ENCODE measurements at regions not wholly inside any gene's neighbourhood (a gene's known extent, or its start where the extent isn't known, plus 50 kb on each side); places are given as distances from the start of the nearest gene placed in this dataset.
"Not testable (repeated sequence)": the region's sequence is repeated elsewhere in the genome, so short reads cannot be mapped to it uniquely, and the experiment has no call there.

DNA sequence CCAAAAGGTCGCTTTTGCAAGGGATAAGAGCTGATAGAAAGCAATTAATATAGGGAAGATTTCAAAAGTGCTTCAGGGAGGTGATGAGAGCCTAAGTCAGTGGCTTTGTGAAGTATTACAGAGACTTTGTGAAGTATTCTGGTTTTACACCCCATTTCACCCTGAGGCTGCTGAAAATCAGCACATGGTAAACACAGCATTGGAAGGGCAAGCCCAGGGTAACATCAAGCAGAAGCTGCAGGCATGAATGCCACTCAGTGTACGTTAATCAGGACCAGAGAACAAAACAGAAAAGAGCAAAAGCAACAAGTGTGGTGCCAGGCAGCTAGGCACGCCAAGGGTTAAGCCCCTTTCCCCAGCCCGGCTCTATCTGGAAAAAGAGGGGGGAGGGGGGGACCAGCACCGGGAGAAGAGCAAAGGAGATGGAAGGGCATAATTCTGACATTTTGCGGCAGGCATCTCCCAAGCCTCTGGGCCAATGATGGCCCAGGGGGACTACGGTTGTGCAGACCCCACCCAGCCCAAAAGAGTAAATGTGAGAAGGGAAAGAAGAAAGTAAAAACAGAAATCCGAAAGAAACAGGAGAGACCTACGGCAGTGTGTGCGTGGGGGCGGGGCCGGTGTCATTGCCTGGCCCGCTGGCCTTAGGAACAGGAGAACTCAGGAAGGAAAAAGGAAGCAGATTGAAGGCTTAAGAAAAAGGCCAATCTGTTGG lies 58.9 kb downstream of the DHRS2 start:
- no peak for DNase-seq

DNA sequence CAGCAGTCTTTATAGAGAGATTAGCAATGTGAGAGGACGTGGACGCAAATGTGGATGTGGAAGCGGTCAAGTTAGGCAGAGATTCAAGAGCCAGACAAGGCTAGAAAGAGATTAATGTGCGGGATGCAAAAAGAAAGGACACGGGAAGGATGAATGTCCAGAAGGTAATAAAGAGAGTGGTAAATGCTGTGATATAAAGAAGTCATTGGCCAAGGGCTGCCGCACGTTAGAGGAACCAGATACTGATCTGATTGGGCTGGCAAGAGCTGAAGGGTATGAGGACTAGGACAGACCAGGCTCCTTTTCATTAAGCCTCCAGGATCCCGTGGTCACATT lies 59.5 kb downstream of the DHRS2 start:
- no peak for DNase-seq

- DNase-seq = no peak
These were observed 60.6 kb downstream of the DHRS2 start for GRCh38 chr14:23696701-23697239.

DNA sequence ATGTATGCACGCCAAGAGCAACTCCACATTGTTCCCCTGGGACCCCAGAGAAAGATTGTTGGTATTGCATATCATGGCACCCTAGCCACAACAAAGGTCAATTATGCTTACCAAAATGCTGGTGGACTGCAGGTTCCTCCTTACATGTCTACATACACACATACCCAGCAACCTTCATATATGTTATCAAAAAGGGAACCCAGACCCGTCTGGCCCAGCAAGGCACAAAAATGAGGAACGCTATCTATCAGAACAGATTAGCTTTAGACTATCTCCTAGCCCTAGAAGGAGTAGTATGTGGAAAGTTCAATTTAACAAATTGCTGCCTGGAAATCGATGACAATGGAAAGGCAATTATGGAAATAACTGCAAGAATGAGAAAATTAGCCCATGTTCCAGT lies 61.5 kb downstream of the DHRS2 start:
- no peak for DNase-seq

- DNase-seq = no peak
These were observed 66.7 kb downstream of the DHRS2 start for GRCh38 chr14:23702656-23703426.

GRCh38 chr14:23704890-23705289 lies 68.7 kb downstream of the DHRS2 start:
- peak; percentile 2 for DNase-seq

DNA sequence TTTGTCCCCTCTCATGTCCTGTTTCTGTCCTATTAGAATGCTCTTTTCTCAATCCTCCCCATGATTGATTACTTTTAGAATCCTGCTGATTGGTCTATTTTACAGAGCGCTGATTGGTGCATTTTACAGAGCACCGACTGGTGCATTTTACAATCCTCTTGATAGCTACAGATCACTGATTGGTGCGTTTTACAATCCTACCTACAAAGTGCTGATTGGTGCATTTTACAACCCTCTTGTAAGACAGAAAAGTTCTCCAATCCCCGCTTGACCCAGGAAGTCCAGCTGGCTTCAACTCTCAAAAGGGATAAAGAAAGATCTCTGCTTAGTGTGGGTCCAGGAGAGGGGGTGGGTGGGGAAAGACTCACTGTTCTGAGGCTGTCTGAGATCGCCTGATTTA lies 71.3 kb downstream of the DHRS2 start:
- no peak for DNase-seq

DNA sequence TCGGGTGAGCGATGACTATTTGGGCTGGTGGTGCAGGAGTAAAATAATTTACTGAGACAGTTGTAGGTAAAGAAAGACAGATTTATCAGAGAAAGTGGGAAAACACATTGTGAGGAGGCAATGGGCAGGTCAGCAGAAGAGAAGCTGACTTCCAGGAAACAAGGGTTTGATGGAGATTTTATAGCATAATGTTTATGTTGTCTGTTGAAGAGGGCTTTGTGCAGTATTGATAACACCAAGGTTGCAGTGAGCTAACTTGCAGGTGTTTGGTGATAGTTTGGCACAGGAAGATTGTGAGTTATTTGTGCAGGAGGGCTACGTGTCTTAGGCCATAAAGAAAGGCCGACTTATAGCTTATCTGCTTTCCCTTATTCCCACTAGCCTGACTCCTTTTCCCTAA lies 72.2 kb downstream of the DHRS2 start:
- no peak for DNase-seq

- no peak for DNase-seq
These were observed 73.8 kb downstream of the DHRS2 start for GRCh38 chr14:23709923-23710322.

GRCh38 chr14:23712287-23712686 lies 76.1 kb downstream of the DHRS2 start:
- no peak for DNase-seq

DNA sequence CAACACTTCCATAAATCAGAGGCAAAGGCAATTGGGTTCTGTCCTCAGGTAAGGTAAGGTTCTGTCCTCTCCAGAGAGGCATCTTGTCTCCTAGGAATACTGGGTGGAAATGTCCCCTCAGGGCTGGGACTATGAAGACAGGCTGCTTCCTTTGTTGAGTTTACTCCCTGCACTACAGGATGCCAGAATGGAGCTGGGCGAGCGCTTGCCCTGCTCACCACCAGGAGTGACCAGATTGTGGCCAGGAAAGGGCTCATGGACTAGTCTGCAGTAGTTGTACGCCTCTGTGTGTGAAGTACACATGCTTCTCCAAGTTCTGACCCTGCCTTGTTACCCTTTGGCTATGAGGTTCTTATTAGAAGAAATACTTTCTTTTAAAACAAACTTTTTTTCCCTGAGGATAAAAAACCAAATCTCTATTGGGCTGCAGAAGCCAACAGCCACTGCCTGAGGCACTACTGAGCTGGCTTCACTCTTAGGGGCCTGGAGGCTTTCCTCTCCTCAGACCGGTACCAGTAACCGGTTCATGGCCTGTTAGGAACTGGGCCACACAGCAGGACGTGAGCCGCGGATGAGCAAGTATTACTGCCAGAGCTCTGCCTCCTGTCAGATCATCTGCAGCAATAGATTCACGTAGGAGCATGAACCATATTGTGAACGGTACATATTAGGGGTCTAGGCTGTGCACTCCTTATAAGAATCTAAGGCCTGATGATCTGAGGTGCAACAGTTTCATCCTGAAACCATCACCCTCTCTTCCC lies 83.2 kb downstream of the DHRS2 start:
- DNase-seq = no peak

DNA sequence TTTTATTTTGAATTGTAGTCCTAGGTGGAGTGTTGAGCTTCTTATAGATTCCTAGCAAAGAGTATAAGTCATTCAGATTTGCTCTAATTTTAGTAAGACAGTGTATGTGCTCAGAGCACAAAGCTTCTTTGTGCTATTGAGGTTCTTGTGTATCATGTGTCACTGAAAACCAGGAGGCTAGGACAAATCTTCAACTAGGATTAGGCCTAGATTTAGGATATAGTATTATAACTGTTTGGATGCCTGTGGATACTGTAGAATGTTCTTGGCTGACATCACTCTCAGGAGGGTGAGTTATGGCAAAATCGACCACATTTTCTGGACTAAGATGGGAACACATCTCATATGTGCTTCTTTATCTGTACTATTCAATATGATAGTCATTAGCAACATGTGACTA lies 86.5 kb downstream of the DHRS2 start:
- no peak for DNase-seq

DNA sequence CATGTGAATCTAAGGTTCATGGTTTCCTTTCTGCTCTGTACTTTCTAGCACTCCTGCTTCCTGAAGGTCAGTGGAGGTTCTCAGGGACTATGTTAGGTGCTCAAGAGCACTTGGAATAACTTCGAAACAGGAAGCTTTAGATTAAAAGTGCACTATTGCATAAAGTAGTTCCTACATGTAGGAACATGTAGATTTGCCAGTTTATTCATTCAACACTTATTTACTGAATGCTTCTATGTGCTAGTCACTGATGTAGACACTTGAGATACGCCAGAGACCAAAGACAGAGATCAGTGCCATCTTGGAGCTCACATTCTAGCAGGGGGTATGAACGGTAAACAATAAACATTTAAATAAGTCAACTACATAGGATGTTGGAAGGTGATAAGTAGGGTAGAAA lies 87.7 kb downstream of the DHRS2 start:
- no peak for DNase-seq

- no peak for DNase-seq
These were observed 89.4 kb downstream of the DHRS2 start for GRCh38 chr14:23725528-23725927.

DNA sequence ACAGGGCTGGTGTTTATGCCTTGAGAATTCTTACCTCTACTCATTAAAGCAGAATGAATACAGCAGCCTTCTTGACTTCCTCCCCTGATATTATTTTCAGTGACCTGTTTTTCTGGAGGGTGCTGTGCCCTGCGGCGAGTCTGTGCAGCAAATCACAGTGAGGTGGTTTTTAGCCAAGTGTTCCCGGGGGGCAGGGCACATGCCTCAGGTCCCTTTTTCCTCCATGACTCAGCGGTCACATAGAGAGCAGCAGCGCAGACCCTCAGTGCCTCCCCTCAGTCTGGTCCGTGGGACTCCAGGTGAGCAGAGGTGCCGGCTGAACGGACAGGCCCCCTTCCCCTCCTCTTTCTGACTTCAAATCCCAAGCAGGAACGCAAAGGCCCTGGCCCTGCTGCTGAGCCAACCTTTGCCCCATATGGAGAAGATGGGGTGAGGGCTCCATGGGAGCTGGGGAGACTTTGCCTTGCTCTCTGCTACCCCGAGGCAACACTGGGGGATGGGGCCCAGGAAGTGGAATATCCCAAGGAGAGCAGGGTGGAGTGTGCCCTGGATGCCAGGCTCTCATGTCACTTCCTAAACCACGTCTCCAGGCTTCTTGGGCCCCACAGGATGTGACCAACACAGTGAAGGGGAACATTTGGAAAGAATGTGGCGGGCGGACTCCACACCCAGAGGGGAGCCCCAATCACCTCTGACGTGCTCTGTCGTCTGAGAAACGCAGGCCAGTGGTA lies 90.0 kb downstream of the DHRS2 start:
- no peak for DNase-seq

DNA sequence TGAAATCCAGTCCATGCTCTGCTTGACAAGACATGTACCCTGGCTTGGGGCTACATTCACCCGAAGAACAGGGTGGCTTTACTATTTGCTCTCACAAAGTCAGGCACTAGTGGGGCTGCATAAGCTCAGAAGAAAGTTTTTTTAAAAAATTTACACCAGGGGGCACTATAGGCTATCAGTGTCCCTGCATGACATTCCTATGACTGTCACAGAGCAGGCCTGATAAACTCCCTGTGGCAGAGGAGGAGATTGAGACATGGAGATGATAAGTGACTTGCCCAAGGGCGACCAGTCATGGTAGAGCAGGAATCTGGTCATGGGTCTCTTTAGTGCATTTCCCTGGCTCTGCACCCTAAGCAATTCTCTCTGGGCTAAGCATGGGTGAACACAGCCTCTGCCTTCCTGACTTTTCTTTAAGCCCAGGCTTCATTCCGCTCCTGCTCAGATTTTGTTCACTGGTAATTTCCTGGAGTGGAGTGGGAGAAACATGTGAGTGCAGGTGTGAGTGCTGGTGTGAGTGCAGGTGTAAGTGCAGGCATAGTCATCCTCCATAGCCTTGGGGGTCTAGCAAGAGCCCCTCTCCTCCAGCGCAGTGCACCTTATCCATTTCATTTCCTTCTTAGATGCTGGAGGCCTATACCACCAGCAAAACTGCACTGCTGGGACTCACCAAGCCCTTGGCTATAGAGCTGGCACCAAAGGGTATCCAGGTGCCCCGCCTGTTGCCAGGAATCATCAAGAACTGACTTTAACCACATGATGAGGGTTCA lies 91.6 kb downstream of the DHRS2 start:
- DNase-seq = peak; percentile 19

DNA sequence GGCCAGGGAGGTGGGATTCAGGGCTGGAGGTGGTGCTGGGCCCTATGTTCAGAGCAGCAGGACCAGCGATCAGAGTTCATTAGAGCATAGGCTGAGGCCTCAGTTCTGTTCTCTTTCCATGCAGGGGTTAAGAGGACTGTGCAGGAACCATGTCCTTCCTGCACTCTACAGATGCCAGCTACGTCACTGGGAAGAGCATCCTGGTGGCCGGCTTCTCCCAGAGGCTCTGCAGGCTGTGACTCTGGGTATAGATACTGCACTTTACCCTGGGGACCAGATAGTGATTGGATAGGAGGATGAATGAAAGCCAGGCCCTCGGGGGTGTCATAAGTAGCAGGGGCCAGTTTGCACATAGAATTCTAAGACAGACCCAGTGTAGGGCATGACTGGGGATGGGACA lies 92.6 kb downstream of the DHRS2 start:
- DNase-seq = no peak

GRCh38 chr14:23729720-23730387 lies 93.7 kb downstream of the DHRS2 start:
- no peak for DNase-seq

DNA sequence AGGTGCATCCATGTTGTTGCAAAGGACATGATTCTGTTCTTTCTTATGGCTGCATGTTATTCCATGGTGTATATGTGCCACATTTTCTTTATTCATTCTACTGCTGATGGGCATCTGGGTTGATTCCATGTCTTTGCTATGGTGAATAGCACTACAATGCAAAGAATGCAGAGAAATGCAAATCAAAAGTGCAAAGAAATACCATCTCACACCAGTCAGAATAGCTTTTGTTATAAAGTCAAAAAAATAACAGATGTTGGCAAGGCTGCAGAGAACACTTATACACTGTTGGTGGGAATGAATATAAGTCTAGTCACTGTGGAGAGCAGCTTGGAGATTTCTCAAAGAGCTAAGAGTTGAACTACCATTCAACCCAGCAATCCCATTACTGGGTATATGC lies 99.2 kb downstream of the DHRS2 start:
- DNase-seq = no peak

- not testable (repeated sequence) for DNase-seq
These were observed 108.2 kb downstream of the DHRS2 start for GRCh38 chr14:23744368-23744767.

- no peak for DNase-seq
These were observed 114.2 kb downstream of the DHRS2 start for GRCh38 chr14:23750357-23750756.

DNA sequence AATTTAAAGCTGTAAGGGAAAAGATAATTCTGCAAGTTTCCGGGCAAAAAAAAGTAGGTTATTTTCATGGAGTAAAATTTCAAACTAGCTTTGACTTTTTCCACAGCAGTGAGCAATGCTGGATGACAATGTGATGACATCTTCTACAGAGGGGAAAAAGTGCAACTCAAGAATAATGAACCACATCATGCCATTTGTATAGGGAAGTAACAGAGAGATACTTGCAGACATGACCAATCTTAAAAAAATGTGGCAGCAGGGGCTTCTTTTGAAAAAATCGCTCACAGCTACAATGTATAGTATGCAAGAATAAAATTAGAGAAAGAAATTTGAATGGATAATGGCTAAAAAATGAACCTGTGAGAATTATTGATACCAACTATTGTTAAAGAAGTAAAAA lies 115.5 kb downstream of the DHRS2 start:
- DNase-seq = no peak

All from NCI-H1694 treated with DMSO at 0.1 percent for 48 hours (cell line).